ENCODE measurements at regions not wholly inside any gene's neighbourhood (a gene's known extent, or its start where the extent isn't known, plus 50 kb on each side); places are given as distances from the start of the nearest gene placed in this dataset.

DNA sequence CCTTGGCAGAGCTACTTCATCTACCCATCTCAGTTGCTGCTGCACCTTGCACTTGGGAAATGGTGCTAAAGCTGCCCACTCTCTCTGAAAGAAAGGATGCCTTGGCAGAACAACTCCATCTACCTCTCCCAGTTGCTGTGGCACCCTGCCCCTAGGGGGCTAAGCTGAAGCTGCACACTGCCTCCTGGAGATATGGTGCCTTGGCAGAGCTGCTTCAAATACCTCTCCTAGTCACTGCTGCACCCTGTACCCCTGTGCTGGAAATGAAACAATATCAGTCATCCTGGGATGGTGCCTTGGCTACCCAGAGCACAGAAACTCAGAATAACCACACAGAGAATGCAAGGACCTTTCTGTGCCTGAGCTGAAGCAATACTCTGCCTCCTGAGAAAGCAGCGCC is 615.8 kb downstream of the DIAPH3 start:
- DNase-seq (ENCODE audit: low read depth) (no peak), FAIRE-seq (no peak)
- no peak for TF ChIP-seq EZH2 (IDR thresholded peaks at IDR 0.05; ENCODE audit: insufficient read depth, low read length)
- TF ChIP-seq, protein P1, sequence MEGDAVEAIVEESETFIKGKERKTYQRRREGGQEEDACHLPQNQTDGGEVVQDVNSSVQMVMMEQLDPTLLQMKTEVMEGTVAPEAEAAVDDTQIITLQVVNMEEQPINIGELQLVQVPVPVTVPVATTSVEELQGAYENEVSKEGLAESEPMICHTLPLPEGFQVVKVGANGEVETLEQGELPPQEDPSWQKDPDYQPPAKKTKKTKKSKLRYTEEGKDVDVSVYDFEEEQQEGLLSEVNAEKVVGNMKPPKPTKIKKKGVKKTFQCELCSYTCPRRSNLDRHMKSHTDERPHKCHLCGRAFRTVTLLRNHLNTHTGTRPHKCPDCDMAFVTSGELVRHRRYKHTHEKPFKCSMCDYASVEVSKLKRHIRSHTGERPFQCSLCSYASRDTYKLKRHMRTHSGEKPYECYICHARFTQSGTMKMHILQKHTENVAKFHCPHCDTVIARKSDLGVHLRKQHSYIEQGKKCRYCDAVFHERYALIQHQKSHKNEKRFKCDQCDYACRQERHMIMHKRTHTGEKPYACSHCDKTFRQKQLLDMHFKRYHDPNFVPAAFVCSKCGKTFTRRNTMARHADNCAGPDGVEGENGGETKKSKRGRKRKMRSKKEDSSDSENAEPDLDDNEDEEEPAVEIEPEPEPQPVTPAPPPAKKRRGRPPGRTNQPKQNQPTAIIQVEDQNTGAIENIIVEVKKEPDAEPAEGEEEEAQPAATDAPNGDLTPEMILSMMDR (IDR thresholded peaks at IDR 0.05; ENCODE audit: insufficient read depth, low read depth, low read length) = no peak
- H3K27ac ChIP-seq (ENCODE audit: low read depth, low read length) = no peak overlapping the region
- no peaks in the 10 kb centered on the region for H3K27me3 Mint-ChIP-seq (ENCODE audit: low read depth, unreplicated experiment)
- no peaks in the 10 kb centered on the region for H4K20me1 ChIP-seq (ENCODE audit: insufficient read depth, low read length)
- no peak overlapping the region for H3K4me3 ChIP-seq (ENCODE audit: insufficient read depth, low read depth, low read length)
- no peak overlapping the region for H3K4me2 ChIP-seq (ENCODE audit: low read length)
- no peak overlapping the region for H2AFZ ChIP-seq (ENCODE audit: low read depth, low read length)
- H3K27ac Mint-ChIP-seq (ENCODE audit: unreplicated experiment) = no peak overlapping the region
- H3K9me3 ChIP-seq (ENCODE audit: insufficient read depth, low read depth, low read length) = no peaks in the 10 kb centered on the region
- peaks cover 4% of the 10 kb centered on the region for H3K9me3 Mint-ChIP-seq (ENCODE audit: unreplicated experiment)
- H3K9ac ChIP-seq (ENCODE audit: low read length) = no peak overlapping the region
- no peaks in the 10 kb centered on the region for H3K27me3 ChIP-seq (ENCODE audit: insufficient read depth, low read length)
- no peaks in the 10 kb centered on the region for H3K79me2 ChIP-seq (ENCODE audit: insufficient read depth, low read length)
- H3K36me3 ChIP-seq (ENCODE audit: insufficient read depth, low read length) = no peaks in the 10 kb centered on the region
- H3K4me3 Mint-ChIP-seq (ENCODE audit: unreplicated experiment) = no peak overlapping the region
- H3K4me1 Mint-ChIP-seq (ENCODE audit: low read depth, unreplicated experiment) = no peaks in the 10 kb centered on the region
- peaks cover 4% of the 10 kb centered on the region for H3K36me3 Mint-ChIP-seq (ENCODE audit: low read depth, unreplicated experiment)
- no peaks in the 10 kb centered on the region for H3K4me1 ChIP-seq (ENCODE audit: insufficient read depth, low read length)

DNA sequence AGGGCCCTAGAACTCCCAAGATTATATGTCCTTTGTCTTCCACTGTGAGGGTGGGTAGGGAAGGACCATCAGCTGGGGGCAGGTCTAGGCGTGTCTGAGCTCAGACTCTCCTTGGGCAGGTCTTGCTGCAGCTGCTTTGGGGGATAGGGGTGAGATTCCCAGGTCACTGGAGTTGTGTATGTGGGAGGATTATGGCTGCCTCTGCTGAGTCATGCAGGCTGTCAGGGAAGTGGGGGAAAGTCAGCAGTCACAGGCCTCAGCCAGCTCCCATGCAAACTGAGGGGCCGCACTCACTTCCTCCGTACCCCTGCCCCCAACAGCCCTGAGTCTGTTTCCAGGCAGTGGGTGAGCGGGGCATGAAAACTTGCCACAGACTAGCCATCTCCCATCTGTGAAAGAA is 600.8 kb downstream of the DIAPH3 start:
- no peak overlapping the region for H3K4me3 Mint-ChIP-seq (ENCODE audit: unreplicated experiment)
- no peak for DNase-seq (ENCODE audit: low read depth)
- Histone ChIP-seq H2AFZ (ENCODE audit: low read depth, low read length) (peak overlapping the region; percentile 54), H3K4me1 (ENCODE audit: insufficient read depth, low read length) (no peaks in the 10 kb centered on the region), H3K27ac (ENCODE audit: low read depth, low read length) (no peak overlapping the region), H3K4me2 (ENCODE audit: low read length) (no peak overlapping the region), H3K36me3 (ENCODE audit: insufficient read depth, low read length) (no peaks in the 10 kb centered on the region), H3K27me3 (ENCODE audit: insufficient read depth, low read length) (no peaks in the 10 kb centered on the region), H3K79me2 (ENCODE audit: insufficient read depth, low read length) (no peaks in the 10 kb centered on the region), H3K9me3 (ENCODE audit: insufficient read depth, low read depth, low read length) (no peaks in the 10 kb centered on the region), H3K9ac (ENCODE audit: low read length) (no peak overlapping the region), H3K4me3 (ENCODE audit: insufficient read depth, low read depth, low read length) (no peak overlapping the region), H4K20me1 (ENCODE audit: insufficient read depth, low read length) (no peaks in the 10 kb centered on the region)
- H3K4me1 Mint-ChIP-seq (ENCODE audit: low read depth, unreplicated experiment) = no peaks in the 10 kb centered on the region
- TF ChIP-seq, protein P1 (IDR thresholded peaks at IDR 0.05; ENCODE audit: insufficient read depth, low read depth, low read length) = no peak
- TF ChIP-seq EZH2 (IDR thresholded peaks at IDR 0.05; ENCODE audit: insufficient read depth, low read length) = no peak
- H3K36me3 Mint-ChIP-seq (ENCODE audit: low read depth, unreplicated experiment) = no peaks in the 10 kb centered on the region
- peaks cover 10% of the 10 kb centered on the region for H3K9me3 Mint-ChIP-seq (ENCODE audit: unreplicated experiment)
- no peak for FAIRE-seq
- H3K27me3 Mint-ChIP-seq (ENCODE audit: low read depth, unreplicated experiment) = no peaks in the 10 kb centered on the region
- H3K27ac Mint-ChIP-seq (ENCODE audit: unreplicated experiment) = peak overlapping the region; percentile 90

DNA sequence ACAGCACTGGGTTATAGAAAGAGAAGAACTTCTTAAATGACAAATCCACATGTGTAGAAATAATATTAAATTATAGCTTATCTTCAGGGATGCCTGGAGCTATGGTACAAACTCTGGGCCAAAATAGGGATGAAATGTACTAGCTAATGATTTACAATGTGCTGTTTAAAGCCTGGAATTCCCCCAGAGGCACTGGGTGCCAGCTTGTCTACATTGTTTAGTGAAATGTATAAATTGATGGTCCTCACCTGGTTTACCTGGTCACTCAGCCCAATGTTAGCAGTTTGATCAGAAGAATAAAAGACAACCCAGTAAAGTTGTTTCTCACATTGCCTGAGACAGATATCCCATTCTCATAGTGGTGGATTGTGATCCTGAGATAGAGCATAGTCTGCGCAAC is 597.2 kb downstream of the DIAPH3 start:
- H3K36me3 ChIP-seq (ENCODE audit: insufficient read depth, low read length) = no peaks in the 10 kb centered on the region
- no peak overlapping the region for H3K4me2 ChIP-seq (ENCODE audit: low read length)
- no peak overlapping the region for H3K27ac ChIP-seq (ENCODE audit: low read depth, low read length)
- no peak overlapping the region for H3K9ac ChIP-seq (ENCODE audit: low read length)
- Mint-ChIP-seq H3K27ac (ENCODE audit: unreplicated experiment) (no peak overlapping the region), H3K4me3 (ENCODE audit: unreplicated experiment) (no peak overlapping the region), H3K9me3 (ENCODE audit: unreplicated experiment) (peaks cover 3% of the 10 kb centered on the region), H3K4me1 (ENCODE audit: low read depth, unreplicated experiment) (no peaks in the 10 kb centered on the region), H3K27me3 (ENCODE audit: low read depth, unreplicated experiment) (no peaks in the 10 kb centered on the region), H3K36me3 (ENCODE audit: low read depth, unreplicated experiment) (no peaks in the 10 kb centered on the region)
- no peaks in the 10 kb centered on the region for H4K20me1 ChIP-seq (ENCODE audit: insufficient read depth, low read length)
- no peak for TF ChIP-seq EZH2 (IDR thresholded peaks at IDR 0.05; ENCODE audit: insufficient read depth, low read length)
- TF ChIP-seq, protein P1 (IDR thresholded peaks at IDR 0.05; ENCODE audit: insufficient read depth, low read depth, low read length) = no peak
- H3K9me3 ChIP-seq (ENCODE audit: insufficient read depth, low read depth, low read length) = no peaks in the 10 kb centered on the region
- H3K79me2 ChIP-seq (ENCODE audit: insufficient read depth, low read length) = no peaks in the 10 kb centered on the region
- H3K4me1 ChIP-seq (ENCODE audit: insufficient read depth, low read length) = no peaks in the 10 kb centered on the region
- FAIRE-seq (no peak), DNase-seq (ENCODE audit: low read depth) (no peak)
- H3K27me3 ChIP-seq (ENCODE audit: insufficient read depth, low read length) = no peaks in the 10 kb centered on the region
- no peak overlapping the region for H3K4me3 ChIP-seq (ENCODE audit: insufficient read depth, low read depth, low read length)
- no peak overlapping the region for H2AFZ ChIP-seq (ENCODE audit: low read depth, low read length)
